Left renal pelvis (tissue), 4 donors: ENCODE measurements at regions not wholly inside any gene's neighbourhood (a gene's known extent, or its start where the extent isn't known, plus 50 kb on each side); places are given as distances from the start of the nearest gene placed in this dataset.

Experiments used
- DNase-seq, 4 donors: peaks; one replicate each; pipeline ENCODE4 v3.0.0-alpha.2; 2013; ENCODE audit warnings: low read depth in 4 of 4, low spot score in 3 of 4

DNA sequence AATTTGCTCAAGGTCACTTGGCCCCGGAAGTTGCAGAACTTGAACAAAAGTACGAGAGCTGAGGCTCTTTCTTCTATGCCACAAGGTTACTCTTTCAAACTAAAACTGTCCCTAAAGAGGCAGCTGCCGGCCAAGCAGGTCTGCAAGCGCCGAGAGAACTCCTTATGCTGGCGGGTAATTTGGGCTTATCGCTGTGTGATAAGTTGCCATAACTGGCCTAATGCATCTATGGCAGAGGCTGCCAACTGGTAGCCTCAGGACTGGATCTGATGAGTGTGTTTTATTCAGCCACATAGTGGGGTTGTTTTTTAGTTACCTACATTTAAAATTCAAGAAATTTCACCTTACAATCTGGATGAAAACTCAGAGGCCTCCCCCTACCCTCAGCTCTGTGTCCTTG lies 68.1 kb upstream of the SPOCK1 start:
- no peak for DNase-seq

DNA sequence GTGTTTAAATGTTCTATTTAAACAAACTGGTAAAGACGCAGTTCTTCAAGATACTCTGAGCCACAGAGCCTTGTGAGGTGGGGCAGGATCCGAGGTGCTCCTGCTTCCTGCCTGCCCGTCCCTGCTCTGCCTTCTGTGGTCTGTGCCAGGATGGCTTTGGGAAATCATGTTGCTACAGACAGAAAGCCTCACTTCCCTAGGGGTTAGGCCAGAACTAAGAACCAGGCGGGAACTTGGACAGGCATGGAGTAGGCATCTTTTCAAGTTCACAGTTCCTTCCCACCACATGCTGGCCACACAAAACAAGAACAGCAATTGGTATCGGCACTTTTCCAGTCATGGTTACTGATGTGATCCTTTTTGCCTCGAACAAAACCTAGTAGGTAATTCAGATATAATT lies 67.7 kb upstream of the SPOCK1 start:
- no peak for DNase-seq

DNA sequence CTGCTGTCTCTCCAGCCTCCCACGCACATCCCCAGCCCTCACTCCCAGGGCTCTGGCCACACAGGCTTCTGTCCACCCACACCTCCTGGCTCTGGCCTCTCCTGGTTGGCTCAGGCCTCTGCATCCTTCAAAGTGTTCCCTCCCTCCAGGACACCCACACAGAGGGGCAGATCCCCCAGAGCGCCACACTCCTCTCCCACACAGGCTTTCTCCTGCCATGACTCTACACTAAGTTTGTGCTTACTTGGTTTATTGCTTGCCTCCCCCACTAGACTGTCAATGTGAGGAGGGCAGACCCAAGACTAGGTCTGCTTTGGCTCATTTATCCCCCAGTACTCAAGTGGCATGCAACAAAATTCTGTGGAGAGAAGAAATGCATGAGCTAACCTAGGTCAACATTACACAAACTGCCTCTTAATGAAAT lies 67.0 kb upstream of the SPOCK1 start:
- DNase-seq = no peak

DNA sequence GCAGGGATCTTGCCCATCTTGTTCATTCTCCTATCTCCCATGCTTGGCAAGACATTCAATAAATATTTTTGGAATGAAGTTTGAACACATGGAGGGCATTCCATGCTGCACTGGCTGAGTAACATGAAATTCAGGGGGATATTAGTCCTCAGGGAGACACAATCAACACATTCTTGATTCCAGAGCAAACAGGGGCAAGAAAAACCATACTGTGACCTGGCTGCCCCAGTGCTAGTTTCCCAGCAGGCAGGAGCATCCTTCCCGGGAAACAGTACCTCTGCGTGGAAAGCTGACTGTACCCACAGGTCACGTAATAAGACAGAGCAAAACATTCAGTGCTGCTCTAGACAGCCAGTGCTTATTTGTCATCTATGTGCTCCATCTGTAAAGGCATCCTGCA lies 66.3 kb upstream of the SPOCK1 start:
- DNase-seq = no peak

DNA sequence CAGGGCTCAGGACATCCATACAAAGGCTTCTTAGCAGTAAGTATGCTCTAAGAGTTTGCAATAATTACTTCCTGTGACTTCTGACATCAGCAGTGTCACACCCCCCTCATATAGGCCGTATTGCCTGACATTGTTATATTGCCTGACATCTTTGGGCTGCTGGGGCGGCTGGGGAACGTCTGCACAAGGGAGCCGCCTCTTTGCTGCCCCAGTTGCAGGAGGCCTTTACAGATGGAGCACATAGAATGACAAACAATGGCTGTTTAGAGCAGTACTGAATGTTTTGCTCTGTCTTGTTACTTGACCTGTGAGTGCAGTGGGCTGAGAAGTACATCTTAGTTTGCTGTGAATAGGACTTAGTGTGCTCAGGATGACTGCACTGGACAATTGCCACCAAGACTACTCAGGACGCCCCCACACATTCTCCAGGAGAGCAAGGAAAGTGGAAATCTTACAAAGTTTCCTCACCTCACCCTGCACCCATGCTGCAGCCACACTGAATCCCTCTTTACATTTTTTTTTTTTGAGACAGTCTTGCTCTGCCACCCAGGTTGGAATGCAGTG lies 65.4 kb upstream of the SPOCK1 start:
- no peak for DNase-seq

DNA sequence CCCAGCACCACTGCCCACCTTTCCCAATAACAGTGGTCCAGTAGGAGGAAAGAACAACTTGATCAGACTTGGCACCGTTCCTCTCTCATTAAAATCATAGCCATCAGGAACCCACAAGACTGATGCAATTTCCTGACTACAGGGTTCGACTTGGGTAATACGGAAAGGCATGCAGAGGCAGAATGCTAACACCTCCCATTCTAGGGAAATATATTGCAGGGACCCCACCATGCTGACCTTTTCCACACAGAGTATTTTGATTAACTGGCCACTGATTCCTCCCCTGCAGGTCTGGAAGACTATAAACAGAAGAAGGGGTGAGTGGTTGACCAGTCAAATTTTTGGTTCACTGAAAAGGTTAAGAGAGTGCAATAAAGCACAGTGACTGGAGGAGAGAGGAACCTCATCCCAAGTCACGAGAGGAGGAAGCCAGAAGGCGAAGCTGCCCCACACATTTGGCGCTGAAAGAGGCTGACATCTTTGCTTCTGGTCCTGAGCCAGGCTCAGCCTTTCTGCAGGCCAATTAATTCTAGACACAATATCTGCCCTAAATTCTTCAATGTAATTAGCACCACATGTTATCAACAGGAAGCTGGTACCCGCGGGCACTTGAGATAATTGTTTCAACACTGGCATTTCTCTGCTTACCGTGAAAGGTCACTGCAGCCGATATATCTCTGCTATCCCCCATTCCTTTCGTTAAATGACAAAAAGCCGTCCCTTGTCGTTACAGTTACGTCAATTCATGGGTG lies 64.7 kb upstream of the SPOCK1 start:
- DNase-seq = peak in 1 of 4 donors; percentile 12

DNA sequence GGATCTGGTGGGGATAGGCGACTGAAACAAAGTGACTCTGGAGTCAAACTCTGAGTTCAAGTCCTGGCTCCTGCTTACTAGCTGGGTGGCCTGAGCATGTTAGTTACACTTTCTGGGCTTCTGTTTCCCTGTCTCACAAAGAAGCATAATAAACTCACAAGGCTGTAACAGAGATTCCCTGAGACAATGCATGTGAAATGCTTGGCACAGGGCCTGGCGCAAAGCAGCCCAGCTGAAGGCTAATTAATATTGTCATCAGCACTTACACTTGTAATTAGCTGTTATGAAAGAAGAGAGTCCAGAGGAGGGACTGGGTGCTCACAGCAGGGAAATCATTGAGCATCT lies 64.1 kb upstream of the SPOCK1 start:
- no peak for DNase-seq

DNA sequence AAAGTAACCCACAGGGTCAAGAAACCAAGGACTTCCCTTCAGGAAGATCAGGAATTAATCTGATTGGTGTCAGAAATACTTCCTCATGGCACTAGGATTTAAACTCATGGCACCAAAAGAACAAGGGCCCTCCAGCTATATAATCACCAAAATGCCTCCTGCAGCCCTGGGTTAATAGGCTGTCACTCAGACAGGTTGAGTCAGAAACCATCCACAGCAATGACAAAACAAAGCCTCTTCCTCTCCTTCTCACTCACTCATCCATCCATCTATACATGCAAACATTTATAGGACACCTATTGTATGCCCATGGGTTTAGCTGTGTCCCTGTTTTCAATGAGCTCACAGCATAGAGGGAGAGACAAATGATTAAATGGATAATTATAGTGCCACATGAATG lies 62.5 kb upstream of the SPOCK1 start:
- DNase-seq = no peak

DNA sequence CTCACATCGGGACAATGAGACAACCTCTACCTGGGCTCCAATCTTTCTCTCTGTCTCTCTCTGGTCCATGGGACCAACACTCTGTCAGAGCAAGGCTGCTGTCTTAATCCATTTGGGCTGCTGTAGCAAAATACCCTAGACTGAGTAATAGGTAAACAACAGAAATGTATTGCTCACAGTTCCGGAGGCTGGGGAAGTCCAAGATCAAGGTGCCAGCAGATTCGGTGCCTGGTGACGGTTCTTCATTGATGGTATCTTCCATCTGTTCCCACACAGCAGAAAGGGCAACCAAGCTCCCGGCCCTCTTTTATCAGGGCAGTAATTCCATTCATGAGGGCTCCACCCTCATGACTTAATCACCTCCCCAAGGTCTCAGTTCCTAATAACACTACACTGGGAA lies 61.3 kb upstream of the SPOCK1 start:
- DNase-seq = no peak
